ENCODE measurements at regions not wholly inside any gene's neighbourhood (a gene's known extent, or its start where the extent isn't known, plus 50 kb on each side); places are given as distances from the start of the nearest gene placed in this dataset.

DNA sequence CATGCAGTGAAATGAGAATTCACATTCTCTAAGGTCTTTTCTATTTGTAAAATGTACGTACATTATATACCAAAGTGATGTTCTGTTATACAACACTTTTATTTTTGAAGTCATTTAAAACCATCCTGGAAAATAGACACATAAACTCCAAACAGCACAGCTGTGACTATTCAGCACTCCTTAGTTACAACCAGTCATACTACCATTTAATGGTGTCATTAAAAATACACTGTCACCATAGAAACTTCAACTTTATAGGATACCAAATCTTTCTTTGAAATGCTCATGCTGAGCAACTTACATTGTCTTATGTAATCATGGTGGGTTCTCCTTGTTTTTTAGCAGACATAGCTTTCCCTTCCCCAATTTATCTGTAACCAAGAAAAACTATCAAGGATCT is 85.3 kb downstream of the METTL4 start:
- TF ChIP-seq CTCF (IDR thresholded peaks at IDR 0.05; ENCODE audit: control insufficient read depth, insufficient read depth, low read depth, low read length, missing control alignments): no peak
- no peak overlapping the region for H3K4me3 ChIP-seq (ENCODE audit: control insufficient read depth, low read depth, low read length)
- DNase-seq (ENCODE audit: low read depth): no peak

- no peak overlapping the region for H3K4me3 ChIP-seq (ENCODE audit: control insufficient read depth, low read depth, low read length)
- no peak for TF ChIP-seq CTCF (IDR thresholded peaks at IDR 0.05; ENCODE audit: control insufficient read depth, insufficient read depth, low read depth, low read length, missing control alignments)
- no peak for DNase-seq (ENCODE audit: low read depth)
Observed at GRCh38 chr18:2486426-2486825, 84.9 kb downstream of the METTL4 start.

Measured in AG09309 (cell line).